Calu3 (cell line): ENCODE measurements at regions not wholly inside any gene's neighbourhood (a gene's known extent, or its start where the extent isn't known, plus 50 kb on each side); places are given as distances from the start of the nearest gene placed in this dataset.

Experiments used
- BruUV-seq: library from RNA; stranded (reverse); fragments of 400-500 nt; replicated peaks from 2 replicates; lab custom pipeline; 2021; lab: Mats Ljungman, UMichigan
- CTCF ChIA-PET: fragments of 300-600 bp; sonication (Branson Sonifier 250); formaldehyde crosslinking; loops from one replicate; lab custom pipeline; 2022; ENCODE audit warnings: antibody characterized with exemption; lab: Charles Lee
- DNase-seq: peaks from one replicate; pipeline ENCODE4 v3.0.0; 2022
- H3K27ac Mint-ChIP-seq: one replicate; pipeline ENCODE4 v1.8.0; 2022; ENCODE audit warnings: mixed read lengths; ENCODE audit not compliant: unreplicated experiment
- H3K27me3 Mint-ChIP-seq: one replicate; pipeline ENCODE4 v1.8.0; 2022; ENCODE audit warnings: mixed read lengths; ENCODE audit not compliant: unreplicated experiment
- H3K36me3 Mint-ChIP-seq: one replicate; pipeline ENCODE4 v1.8.0; 2022; ENCODE audit warnings: mild to moderate bottlenecking, moderate library complexity, mixed read lengths; ENCODE audit not compliant: insufficient read depth, unreplicated experiment
- H3K4me1 Mint-ChIP-seq: one replicate; pipeline ENCODE4 v1.8.0; 2022; ENCODE audit warnings: mild to moderate bottlenecking, low read depth, mixed read lengths; ENCODE audit not compliant: unreplicated experiment
- H3K4me3 Mint-ChIP-seq: one replicate; pipeline ENCODE4 v1.8.0; 2022; ENCODE audit warnings: mild to moderate bottlenecking, low read depth, moderate library complexity, mixed read lengths; ENCODE audit not compliant: unreplicated experiment
- H3K9me3 Mint-ChIP-seq: one replicate; pipeline ENCODE4 v1.8.0; 2022; ENCODE audit warnings: low read depth, mixed read lengths; ENCODE audit not compliant: unreplicated experiment
- intact Hi-C: fragments of 100-400 bp; cut with micrococcal nuclease; formaldehyde crosslinking; loops from one replicate; pipeline ENCODE4 v1.10.0; 2022; ENCODE audit not compliant: unreplicated experiment
- TF ChIP-seq, protein P1 (sequence below): fragments of 200-600 bp; IDR thresholded peaks from one replicate; pipeline ENCODE4 v1.8.0; 2022; ENCODE audit warnings: antibody characterized with exemption; ENCODE audit not compliant: unreplicated experiment

DNA sequence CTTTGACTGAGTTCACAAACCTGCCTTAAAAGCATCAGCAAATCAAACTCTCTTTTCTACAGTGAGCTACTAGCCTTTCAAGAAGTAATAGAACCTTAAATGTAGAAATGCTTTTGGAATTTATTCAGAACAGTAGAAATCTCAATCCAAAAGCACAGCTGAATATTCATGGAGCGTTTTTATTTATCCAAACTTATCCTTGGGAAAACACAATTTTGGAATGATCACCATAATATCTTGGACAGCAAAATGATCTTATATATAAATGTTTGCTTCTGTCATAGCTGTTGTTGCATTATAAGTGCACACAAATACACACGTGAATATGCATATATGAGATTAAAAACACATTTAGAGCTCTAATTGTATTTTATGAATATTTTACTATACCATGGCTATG, 747.3 kb upstream of the PIK3C3 start:
- intact Hi-C loops = no loop called here
- no TSS peak for BruUV-seq
- Mint-ChIP-seq H3K36me3 (no peaks in the 10 kb centered on the region), H3K9me3 (peaks cover 9% of the 10 kb centered on the region), H3K27me3 (no peaks in the 10 kb centered on the region), H3K27ac (no peak overlapping the region), H3K4me3 (no peak overlapping the region), H3K4me1 (no peaks in the 10 kb centered on the region)
- CTCF ChIA-PET = no interaction called here
- TF ChIP-seq, protein P1, sequence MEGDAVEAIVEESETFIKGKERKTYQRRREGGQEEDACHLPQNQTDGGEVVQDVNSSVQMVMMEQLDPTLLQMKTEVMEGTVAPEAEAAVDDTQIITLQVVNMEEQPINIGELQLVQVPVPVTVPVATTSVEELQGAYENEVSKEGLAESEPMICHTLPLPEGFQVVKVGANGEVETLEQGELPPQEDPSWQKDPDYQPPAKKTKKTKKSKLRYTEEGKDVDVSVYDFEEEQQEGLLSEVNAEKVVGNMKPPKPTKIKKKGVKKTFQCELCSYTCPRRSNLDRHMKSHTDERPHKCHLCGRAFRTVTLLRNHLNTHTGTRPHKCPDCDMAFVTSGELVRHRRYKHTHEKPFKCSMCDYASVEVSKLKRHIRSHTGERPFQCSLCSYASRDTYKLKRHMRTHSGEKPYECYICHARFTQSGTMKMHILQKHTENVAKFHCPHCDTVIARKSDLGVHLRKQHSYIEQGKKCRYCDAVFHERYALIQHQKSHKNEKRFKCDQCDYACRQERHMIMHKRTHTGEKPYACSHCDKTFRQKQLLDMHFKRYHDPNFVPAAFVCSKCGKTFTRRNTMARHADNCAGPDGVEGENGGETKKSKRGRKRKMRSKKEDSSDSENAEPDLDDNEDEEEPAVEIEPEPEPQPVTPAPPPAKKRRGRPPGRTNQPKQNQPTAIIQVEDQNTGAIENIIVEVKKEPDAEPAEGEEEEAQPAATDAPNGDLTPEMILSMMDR = no peak
- no peak for DNase-seq

DNA sequence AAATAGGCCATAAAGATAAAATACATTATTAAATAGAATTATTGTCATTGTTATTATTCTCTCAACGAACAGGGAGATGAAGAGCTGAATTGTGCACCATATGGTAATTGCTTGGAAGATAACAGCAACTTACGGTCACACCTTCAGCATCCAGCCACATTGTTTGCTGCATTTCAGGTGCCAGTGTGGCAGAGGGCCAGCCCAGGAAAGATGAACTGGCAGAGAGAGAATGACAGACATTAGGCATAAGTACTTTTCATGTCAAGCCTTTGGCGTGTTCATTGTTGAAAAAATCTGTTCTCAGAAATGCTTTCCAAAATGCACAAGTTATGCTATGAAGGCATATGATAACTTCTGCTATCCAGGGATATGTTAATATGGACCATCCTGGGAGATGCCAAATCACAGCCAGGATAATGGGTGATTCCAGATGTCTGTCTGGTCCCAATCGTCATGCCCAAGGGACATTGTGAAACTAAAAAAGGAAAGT, 748.6 kb upstream of the PIK3C3 start:
- H3K36me3 Mint-ChIP-seq = no peaks in the 10 kb centered on the region
- intact Hi-C loops = no loop called here
- TF ChIP-seq, protein P1 = no peak
- no peak for DNase-seq
- no peaks in the 10 kb centered on the region for H3K27me3 Mint-ChIP-seq
- BruUV-seq = no TSS peak
- H3K4me3 Mint-ChIP-seq = no peak overlapping the region
- H3K4me1 Mint-ChIP-seq = no peaks in the 10 kb centered on the region
- no peak overlapping the region for H3K27ac Mint-ChIP-seq
- CTCF ChIA-PET = no interaction called here
- H3K9me3 Mint-ChIP-seq = peaks cover 7% of the 10 kb centered on the region

DNA sequence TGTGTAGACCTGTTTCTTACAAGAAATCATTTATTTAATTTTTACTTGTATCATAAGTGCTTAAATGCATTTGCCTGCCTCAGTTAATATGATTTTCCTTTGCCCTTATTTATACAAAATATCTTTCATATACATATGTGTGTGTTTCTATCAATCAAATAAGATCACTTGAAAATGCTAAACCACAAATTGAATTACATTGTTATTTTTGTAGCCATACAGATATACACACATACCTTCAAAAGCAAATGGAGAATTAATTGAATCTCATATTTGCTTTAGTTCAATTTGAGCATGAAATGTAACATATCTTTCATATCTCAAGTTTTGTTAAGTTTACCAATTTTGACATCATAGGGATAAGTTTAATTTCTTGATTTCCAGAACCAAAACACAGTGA, 755.8 kb upstream of the PIK3C3 start:
- Mint-ChIP-seq H3K27ac (no peak overlapping the region), H3K36me3 (no peaks in the 10 kb centered on the region), H3K9me3 (peaks cover 11% of the 10 kb centered on the region), H3K4me3 (no peak overlapping the region), H3K4me1 (no peaks in the 10 kb centered on the region), H3K27me3 (no peaks in the 10 kb centered on the region)
- TF ChIP-seq, protein P1 = no peak
- intact Hi-C loops = no loop called here
- no peak for DNase-seq
- no TSS peak for BruUV-seq
- CTCF ChIA-PET = no interaction called here

DNA sequence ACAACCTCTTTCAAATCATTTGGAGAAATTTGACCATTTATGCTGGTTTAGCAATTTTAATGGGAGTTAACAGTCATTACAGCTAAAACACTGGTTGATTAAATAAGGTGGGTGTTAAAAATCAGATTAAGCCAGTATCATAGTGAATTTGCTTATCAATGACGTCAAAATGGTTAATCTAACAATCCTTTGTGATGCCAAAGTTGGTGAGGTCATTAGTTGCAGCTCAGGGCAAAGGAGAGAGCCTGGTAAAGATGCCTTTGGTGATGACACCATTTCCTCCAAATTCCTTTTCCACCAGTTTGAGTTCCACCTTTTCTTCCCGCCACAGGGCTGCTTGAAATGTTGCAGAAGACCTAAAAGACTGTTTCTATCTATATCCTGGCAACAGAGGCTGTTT, 757.1 kb upstream of the PIK3C3 start:
- TF ChIP-seq, protein P1 = no peak
- intact Hi-C loops = no loop called here
- H3K36me3 Mint-ChIP-seq = no peaks in the 10 kb centered on the region
- BruUV-seq = no TSS peak
- CTCF ChIA-PET = no interaction called here
- H3K4me1 Mint-ChIP-seq = no peaks in the 10 kb centered on the region
- peaks cover 13% of the 10 kb centered on the region for H3K9me3 Mint-ChIP-seq
- no peak overlapping the region for H3K27ac Mint-ChIP-seq
- H3K4me3 Mint-ChIP-seq = no peak overlapping the region
- no peak for DNase-seq
- H3K27me3 Mint-ChIP-seq = no peaks in the 10 kb centered on the region
